ENCODE measurements at regions not wholly inside any gene's neighbourhood (a gene's known extent, or its start where the extent isn't known, plus 50 kb on each side); places are given as distances from the start of the nearest gene placed in this dataset.
"Not testable (repeated sequence)": the region's sequence is repeated elsewhere in the genome, so short reads cannot be mapped to it uniquely, and the experiment has no call there.

DNA sequence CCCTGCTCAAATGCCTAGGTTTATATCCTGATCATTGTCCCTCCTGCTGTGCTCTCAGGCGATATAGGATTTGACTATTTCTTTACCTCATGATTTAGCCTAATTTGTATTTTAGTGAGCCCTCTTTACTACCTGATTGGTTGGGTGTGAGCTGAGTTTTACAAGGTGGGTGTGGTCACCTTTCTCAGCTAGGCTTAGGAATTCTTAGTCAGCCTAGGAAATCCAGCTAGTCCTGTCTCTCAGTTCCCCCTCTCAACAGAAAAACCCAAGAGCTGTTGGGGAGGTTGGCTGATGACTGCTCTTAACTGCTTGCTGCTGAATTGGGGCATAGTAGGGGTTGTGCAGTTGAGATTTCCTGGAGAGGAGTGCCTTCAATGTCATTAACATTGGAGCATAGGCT is 100.5 kb upstream of the AADAT start:
- DNase-seq (ENCODE audit: low read depth): no peak

DNA sequence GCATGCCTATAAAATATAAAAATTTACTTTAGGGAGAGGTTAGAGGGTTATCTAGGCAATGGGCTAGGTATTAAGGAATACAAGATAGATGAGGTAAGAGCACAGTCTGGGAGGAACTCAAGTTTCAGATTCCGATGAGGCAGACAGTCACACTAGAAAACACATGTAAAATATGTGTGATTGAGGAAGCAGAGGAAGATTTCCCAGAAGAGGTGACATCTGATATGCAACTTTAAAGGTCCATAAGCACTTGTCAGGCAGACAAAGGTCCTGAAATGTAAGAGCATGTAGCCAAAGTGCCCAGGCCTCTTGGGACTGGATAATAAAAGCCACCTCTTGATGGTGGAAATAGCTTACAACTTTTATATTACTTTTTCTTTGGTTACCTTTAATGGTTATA is 81.1 kb upstream of the AADAT start:
- DNase-seq (ENCODE audit: low read depth): no peak

DNA sequence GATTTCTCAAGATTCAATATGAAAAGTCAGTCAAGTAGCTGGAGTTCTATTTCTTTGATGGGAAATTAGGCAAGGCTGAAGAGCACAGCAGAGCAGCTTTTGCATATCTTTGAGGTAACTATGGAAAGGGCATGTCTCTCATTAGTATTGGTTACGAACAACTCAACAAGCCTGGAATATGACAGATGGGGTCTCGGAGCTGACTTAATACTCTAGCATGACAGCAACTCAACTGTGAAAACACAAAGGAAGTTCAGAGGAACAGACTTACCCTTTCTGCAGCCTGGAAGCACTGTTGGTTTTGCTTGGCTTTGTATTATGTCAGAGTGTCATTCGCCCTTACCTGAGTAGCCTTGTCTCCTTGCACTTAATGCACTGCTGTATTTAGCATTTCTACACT is 79.9 kb upstream of the AADAT start:
- no peak for DNase-seq (ENCODE audit: low read depth)

DNA sequence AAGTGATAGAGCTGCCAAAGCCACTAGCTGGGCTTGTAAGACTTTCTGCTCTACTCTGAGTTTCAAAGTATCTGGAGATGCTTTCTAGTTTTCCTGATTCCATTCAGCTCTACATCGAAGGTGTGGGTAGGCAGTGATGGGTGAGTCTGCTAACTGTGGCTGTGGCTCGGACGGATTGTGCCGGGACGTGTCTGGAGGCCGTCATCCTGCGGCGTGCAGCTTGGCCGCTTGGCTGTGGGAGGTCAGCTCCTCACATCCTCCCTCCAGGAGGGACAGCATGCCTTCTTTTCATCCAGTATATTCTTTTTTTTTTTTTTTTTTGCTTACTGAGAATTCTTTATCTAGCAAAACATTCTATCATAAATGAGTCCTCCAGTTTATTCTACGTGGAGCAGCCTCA is 77.9 kb upstream of the AADAT start:
- DNase-seq (ENCODE audit: low read depth): no peak

DNA sequence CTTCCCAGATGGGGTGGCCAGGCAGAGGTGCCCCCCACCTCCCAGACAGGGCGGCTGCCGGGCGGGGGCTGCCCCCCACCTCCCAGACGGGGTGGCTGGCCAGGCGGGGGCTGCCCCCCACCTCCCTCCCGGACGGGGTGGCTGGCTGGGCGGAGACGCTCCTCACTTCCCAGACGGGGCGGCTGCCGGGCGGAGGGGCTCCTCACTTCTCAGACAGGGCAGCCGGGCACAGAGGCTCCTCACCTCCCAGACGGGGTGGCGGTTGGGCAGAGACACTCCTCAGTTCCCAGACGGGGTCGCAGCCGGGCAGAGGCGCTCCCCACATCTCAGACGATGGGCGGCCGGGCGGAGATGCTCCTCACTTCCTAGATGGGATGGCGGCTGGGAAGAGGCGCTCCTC is 76.4 kb upstream of the AADAT start:
- not testable (repeated sequence) for DNase-seq (ENCODE audit: low read depth)

DNA sequence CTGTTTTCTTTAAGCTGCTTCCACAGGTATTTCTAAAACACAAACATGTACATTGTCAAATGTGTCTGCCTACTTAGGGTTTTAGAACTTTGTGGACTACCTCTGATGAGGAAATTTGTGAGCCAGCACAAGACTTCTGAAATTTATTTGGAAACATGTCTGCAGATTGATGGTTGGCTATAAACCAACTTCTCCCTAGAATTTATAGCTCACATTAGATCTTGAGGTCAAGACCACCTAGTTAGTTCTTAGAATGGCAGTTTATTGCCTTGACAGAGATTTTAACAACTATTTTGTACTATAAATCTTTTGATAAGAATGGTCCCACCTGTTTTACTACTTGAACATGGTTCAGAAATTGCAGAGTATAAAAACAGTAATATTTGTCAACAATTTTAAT is 72.7 kb upstream of the AADAT start:
- DNase-seq (ENCODE audit: low read depth): no peak

DNA sequence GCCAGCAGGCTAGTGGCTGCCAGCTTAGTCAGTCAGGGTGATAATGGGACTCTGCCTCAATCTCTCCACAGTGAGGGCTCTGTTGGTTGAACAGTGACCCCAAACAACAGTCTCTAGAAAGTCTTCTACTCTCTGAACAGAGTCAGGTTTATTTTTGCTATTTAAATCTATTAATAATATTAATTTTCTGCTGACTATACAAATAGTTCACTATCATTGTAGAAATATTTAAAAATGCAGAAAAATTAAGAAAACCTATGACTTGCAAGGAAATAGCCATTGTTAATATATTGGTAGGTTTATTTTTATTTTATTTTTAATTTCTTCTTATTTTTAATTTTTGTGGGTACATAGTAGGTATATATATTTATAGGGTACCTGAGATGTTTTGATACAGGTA is 67.9 kb upstream of the AADAT start:
- no peak for DNase-seq (ENCODE audit: low read depth)

DNA sequence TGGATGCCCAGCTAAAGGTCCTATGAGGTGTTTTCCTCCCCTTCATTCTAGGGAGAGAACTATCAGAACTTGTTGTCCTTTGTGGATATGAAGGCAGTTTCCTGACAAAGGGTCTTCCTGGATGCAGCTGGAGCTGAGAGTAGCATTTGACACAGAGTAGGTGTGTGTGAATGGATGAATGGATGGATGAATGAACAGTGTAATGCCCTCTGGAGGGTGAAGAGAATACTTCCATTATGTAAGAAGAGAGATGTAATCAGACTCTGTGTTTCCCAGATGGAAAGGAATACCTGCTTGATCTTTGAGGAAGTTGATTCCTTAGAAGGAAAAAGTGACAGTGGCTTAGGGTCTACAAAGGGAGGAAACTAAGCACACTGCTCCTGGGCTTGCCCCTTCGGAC is 55.4 kb upstream of the AADAT start:
- DNase-seq (ENCODE audit: low read depth): no peak

DNA sequence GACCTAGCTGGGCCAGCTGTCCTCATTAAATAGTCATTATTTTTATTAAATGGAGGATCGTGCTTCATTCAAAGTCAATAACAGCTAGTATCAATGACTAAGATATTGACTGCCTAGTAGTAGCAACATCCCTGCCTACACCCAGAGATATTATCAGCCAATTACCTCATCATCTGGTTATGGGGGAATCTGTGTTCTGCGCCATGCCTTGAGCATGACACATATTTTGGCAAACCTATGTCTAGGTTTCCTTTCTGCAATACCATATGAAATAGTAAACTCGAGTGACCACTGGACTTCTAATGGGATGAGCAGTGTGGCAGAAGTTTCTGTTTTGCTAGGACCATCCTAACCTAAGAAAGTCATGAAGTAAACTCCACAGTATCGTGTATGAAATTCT is 50.0 kb upstream of the AADAT start:
- DNase-seq (ENCODE audit: low read depth): peak; percentile 23

Measured in HS-27A (cell line).